ENCODE measurements at regions not wholly inside any gene's neighbourhood (a gene's known extent, or its start where the extent isn't known, plus 50 kb on each side); places are given as distances from the start of the nearest gene placed in this dataset.

GRCh38 chr3:191783024-191783423 lies 322.1 kb downstream of the PYDC2 start:
- H3K27me3 Mint-ChIP-seq = no peaks in the 10 kb centered on the region
- H3K9me3 Mint-ChIP-seq (ENCODE audit: low read depth) = peaks cover 4% of the 10 kb centered on the region
- no peaks in the 10 kb centered on the region for H3K36me3 Mint-ChIP-seq (ENCODE audit: insufficient read depth)
- no peak overlapping the region for H3K4me3 Mint-ChIP-seq (ENCODE audit: low read depth)
- TF ChIP-seq CTCF (IDR thresholded peaks at IDR 0.05; ENCODE audit: unreplicated experiment) = no peak
- no peaks in the 10 kb centered on the region for H3K4me1 Mint-ChIP-seq (ENCODE audit: low read depth)
- no peak for DNase-seq (ENCODE audit: low spot score, unreplicated experiment)
- no peak overlapping the region for H3K27ac Mint-ChIP-seq

- Mint-ChIP-seq H3K27me3 (no peaks in the 10 kb centered on the region), H3K36me3 (ENCODE audit: insufficient read depth) (peaks cover 3% of the 10 kb centered on the region), H3K9me3 (ENCODE audit: low read depth) (peaks cover 22% of the 10 kb centered on the region), H3K4me3 (ENCODE audit: low read depth) (no peak overlapping the region), H3K4me1 (ENCODE audit: low read depth) (no peaks in the 10 kb centered on the region), H3K27ac (no peak overlapping the region)
- TF ChIP-seq CTCF (IDR thresholded peaks at IDR 0.05; ENCODE audit: unreplicated experiment) = no peak
- no peak for DNase-seq (ENCODE audit: low spot score, unreplicated experiment)
Observed at GRCh38 chr3:191790934-191791333, 330.0 kb downstream of the PYDC2 start.

GRCh38 chr3:191792580-191792979 lies 331.6 kb downstream of the PYDC2 start:
- Mint-ChIP-seq H3K9me3 (ENCODE audit: low read depth) (peaks cover 22% of the 10 kb centered on the region), H3K27ac (no peak overlapping the region), H3K27me3 (no peaks in the 10 kb centered on the region), H3K4me1 (ENCODE audit: low read depth) (no peaks in the 10 kb centered on the region), H3K36me3 (ENCODE audit: insufficient read depth) (peaks cover 3% of the 10 kb centered on the region), H3K4me3 (ENCODE audit: low read depth) (no peak overlapping the region)
- TF ChIP-seq CTCF (IDR thresholded peaks at IDR 0.05; ENCODE audit: unreplicated experiment) = no peak
- DNase-seq (ENCODE audit: low spot score, unreplicated experiment) = no peak

GRCh38 chr3:191795196-191795595 lies 334.2 kb downstream of the PYDC2 start:
- Mint-ChIP-seq H3K9me3 (ENCODE audit: low read depth) (peaks cover 19% of the 10 kb centered on the region), H3K36me3 (ENCODE audit: insufficient read depth) (peaks cover 3% of the 10 kb centered on the region), H3K27ac (no peak overlapping the region), H3K4me1 (ENCODE audit: low read depth) (no peaks in the 10 kb centered on the region), H3K4me3 (ENCODE audit: low read depth) (no peak overlapping the region), H3K27me3 (no peaks in the 10 kb centered on the region)
- no peak for TF ChIP-seq CTCF (IDR thresholded peaks at IDR 0.05; ENCODE audit: unreplicated experiment)
- DNase-seq (ENCODE audit: low spot score, unreplicated experiment) = no peak

GRCh38 chr3:191797271-191797670 lies 336.3 kb downstream of the PYDC2 start:
- Mint-ChIP-seq H3K27ac (no peak overlapping the region), H3K4me1 (ENCODE audit: low read depth) (no peaks in the 10 kb centered on the region), H3K9me3 (ENCODE audit: low read depth) (peaks cover 14% of the 10 kb centered on the region), H3K27me3 (no peaks in the 10 kb centered on the region), H3K36me3 (ENCODE audit: insufficient read depth) (no peaks in the 10 kb centered on the region), H3K4me3 (ENCODE audit: low read depth) (no peak overlapping the region)
- no peak for DNase-seq (ENCODE audit: low spot score, unreplicated experiment)
- TF ChIP-seq CTCF (IDR thresholded peaks at IDR 0.05; ENCODE audit: unreplicated experiment) = no peak
